Osteocyte (in vitro differentiated cells): ENCODE measurements at regions not wholly inside any gene's neighbourhood (a gene's known extent, or its start where the extent isn't known, plus 50 kb on each side); places are given as distances from the start of the nearest gene placed in this dataset.

Source experiments
- DNase-seq: peaks from one replicate; pipeline ENCODE4 v3.0.0; 2021; ENCODE audit warnings: mixed read lengths; ENCODE audit not compliant: unreplicated experiment; ENCODE audit errors: extremely low spot score
- H3K27ac Mint-ChIP-seq: one replicate; pipeline ENCODE4 v1.8.0; 2021; ENCODE audit warnings: mild to moderate bottlenecking, mixed read lengths; ENCODE audit not compliant: unreplicated experiment
- H3K27me3 Mint-ChIP-seq: one replicate; pipeline ENCODE4 v1.8.0; 2021; ENCODE audit warnings: mixed read lengths; ENCODE audit not compliant: unreplicated experiment
- H3K36me3 Mint-ChIP-seq: one replicate; pipeline ENCODE4 v1.8.0; 2021; ENCODE audit warnings: mixed read lengths; ENCODE audit not compliant: unreplicated experiment
- H3K4me1 Mint-ChIP-seq: one replicate; pipeline ENCODE4 v1.8.0; 2021; ENCODE audit warnings: mixed read lengths; ENCODE audit not compliant: unreplicated experiment
- H3K4me3 Mint-ChIP-seq: one replicate; pipeline ENCODE4 v1.8.0; 2021; ENCODE audit warnings: mild to moderate bottlenecking, moderate library complexity, mixed read lengths; ENCODE audit not compliant: unreplicated experiment
- H3K9me3 Mint-ChIP-seq: one replicate; pipeline ENCODE4 v1.8.0; 2021; ENCODE audit warnings: mixed read lengths; ENCODE audit not compliant: unreplicated experiment
- CTCF ChIP-seq: fragments of 200-600 bp; sonication (generic); IDR thresholded peaks from 2 replicates; pipeline ENCODE4 v1.5.0; 2021; ENCODE audit warnings: antibody characterized with exemption, mild to moderate bottlenecking, moderate library complexity

GRCh38 chr3:193775421-193776077, 182.5 kb downstream of the OPA1 start:
- Mint-ChIP-seq H3K27me3 (peaks cover 95% of the 10 kb centered on the region), H3K36me3 (no peaks in the 10 kb centered on the region), H3K27ac (no peak overlapping the region), H3K4me1 (peaks cover 8% of the 10 kb centered on the region), H3K4me3 (no peak overlapping the region), H3K9me3 (no peaks in the 10 kb centered on the region)
- no peak for TF ChIP-seq CTCF
- no peak for DNase-seq

- Mint-ChIP-seq H3K27me3 (peaks cover 86% of the 10 kb centered on the region), H3K27ac (no peak overlapping the region), H3K9me3 (no peaks in the 10 kb centered on the region), H3K4me1 (peaks cover 17% of the 10 kb centered on the region), H3K36me3 (no peaks in the 10 kb centered on the region), H3K4me3 (no peak overlapping the region)
- DNase-seq: no peak
- no peak for TF ChIP-seq CTCF
Observed at GRCh38 chr3:193776626-193777358, 183.8 kb downstream of the OPA1 start.

DNA sequence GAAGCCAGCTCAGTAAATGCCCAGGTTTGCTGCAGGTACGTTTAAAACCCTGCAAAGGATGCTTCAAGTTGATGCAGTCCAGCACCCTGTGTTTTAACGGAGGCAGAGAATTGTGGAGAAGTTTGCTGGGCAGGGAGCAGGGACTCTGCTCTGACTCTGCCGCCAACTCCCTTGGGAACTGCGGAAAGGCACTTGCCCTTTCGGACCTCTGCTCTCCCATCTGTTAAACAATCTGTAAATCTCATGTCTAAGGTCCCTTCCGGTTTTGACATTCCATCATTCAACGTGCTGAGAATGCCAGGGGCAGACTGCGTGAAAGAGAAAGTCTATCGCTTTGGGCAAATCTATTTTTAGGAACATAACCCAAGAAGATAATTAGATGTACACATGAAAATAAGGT, 184.5 kb downstream of the OPA1 start:
- no peak for TF ChIP-seq CTCF
- Mint-ChIP-seq H3K27ac (no peak overlapping the region), H3K36me3 (no peaks in the 10 kb centered on the region), H3K4me3 (no peak overlapping the region), H3K4me1 (peaks cover 24% of the 10 kb centered on the region), H3K27me3 (peaks cover 85% of the 10 kb centered on the region), H3K9me3 (no peaks in the 10 kb centered on the region)
- DNase-seq: no peak

- Mint-ChIP-seq H3K4me1 (peaks cover 33% of the 10 kb centered on the region), H3K4me3 (no peak overlapping the region), H3K27ac (no peak overlapping the region), H3K9me3 (no peaks in the 10 kb centered on the region), H3K27me3 (peaks cover 84% of the 10 kb centered on the region), H3K36me3 (no peaks in the 10 kb centered on the region)
- no peak for DNase-seq
- no peak for TF ChIP-seq CTCF
Observed at GRCh38 chr3:193778676-193779075, 185.7 kb downstream of the OPA1 start.

DNA sequence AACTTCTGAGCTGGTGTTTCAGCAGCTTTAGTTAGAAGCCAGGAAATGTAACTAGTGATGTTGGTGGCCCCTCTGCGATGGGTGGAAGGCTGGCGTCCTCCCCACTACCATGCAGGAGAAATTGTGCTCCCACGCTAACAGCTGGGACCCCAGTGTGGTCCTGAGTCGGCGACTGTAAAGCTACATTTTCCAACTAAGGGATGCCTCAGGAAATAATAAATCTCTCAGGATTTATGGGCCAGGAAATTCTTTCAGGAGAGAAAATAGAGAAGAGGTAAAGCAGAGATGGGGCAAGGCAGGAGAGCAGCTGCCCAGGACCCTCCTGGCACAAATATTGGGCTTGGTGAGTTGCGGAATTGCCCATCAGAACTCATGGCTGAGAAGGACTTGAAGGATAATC, 186.9 kb downstream of the OPA1 start:
- Mint-ChIP-seq H3K4me3 (no peak overlapping the region), H3K9me3 (no peaks in the 10 kb centered on the region), H3K27ac (no peak overlapping the region), H3K27me3 (peaks cover 83% of the 10 kb centered on the region), H3K36me3 (no peaks in the 10 kb centered on the region), H3K4me1 (peaks cover 33% of the 10 kb centered on the region)
- no peak for TF ChIP-seq CTCF
- no peak for DNase-seq
